Upper lobe of left lung (tissue), 6 donors: ENCODE measurements at regions not wholly inside any gene's neighbourhood (a gene's known extent, or its start where the extent isn't known, plus 50 kb on each side); places are given as distances from the start of the nearest gene placed in this dataset.

Experiments used
- ATAC-seq, 2 donors: fragments of 200-7000 bp; cut with Tn5 transposase; one replicate each; pipeline ENCODE4 v1.9.1; 2022; ENCODE audit warnings: mild to moderate bottlenecking in 2 of 2, moderate library complexity in 2 of 2; ENCODE audit not compliant: low FRiP score in 2 of 2
- DNase-seq, 2 donors: peaks; one replicate each; pipeline ENCODE4 v3.0.0-alpha.2; 2019 to 2020
- H3K27ac ChIP-seq, 4 donors: fragments of 200-600 bp; sonication (generic); one replicate each; pipeline ENCODE4 v1.5.1; 2016 to 2019
- H3K27me3 ChIP-seq, 4 donors: fragments of 200-600 bp; sonication (generic); one replicate each; pipeline ENCODE4 v1.5.1; 2017 to 2019
- H3K36me3 ChIP-seq, 4 donors: fragments of 200-600 bp; sonication (generic); one replicate each; pipeline ENCODE4 v1.5.1; 2016 to 2019
- H3K4me1 ChIP-seq, 4 donors: fragments of 200-600 bp; sonication (generic); one replicate each; pipeline ENCODE4 v1.5.1; 2018 to 2019
- H3K4me3 ChIP-seq, 4 donors: fragments of 200-600 bp; sonication (generic); one replicate each; pipeline ENCODE4 v1.5.1; 2017 to 2019; ENCODE audit warnings: mild to moderate bottlenecking in 2 of 4, moderate library complexity in 1 of 4
- H3K9me3 ChIP-seq, 4 donors: fragments of 200-600 bp; sonication (generic); one replicate each; pipeline ENCODE4 v1.5.1; 2018 to 2019
- CTCF ChIP-seq, 6 experiments: fragments of 450-650 bp in 4 of 6; fragments of 200-600 bp in 2 of 6; sonication (generic) in 2 of 6; IDR thresholded peaks; one replicate each; pipeline ENCODE4 v1.5.1; 2016 to 2019; ENCODE audit warnings: antibody characterized with exemption in 6 of 6
- EP300 ChIP-seq, 4 donors: sonication (generic); formaldehyde crosslinking; IDR thresholded peaks; one replicate each; pipeline ENCODE4 v1.5.1; 2017; ENCODE audit warnings: antibody characterized with exemption in 4 of 4, control low read depth in 2 of 4
- POLR2A ChIP-seq, 4 donors: fragments of 450-650 bp; IDR thresholded peaks; one replicate each; pipeline ENCODE4 v1.5.1; 2016 to 2017; ENCODE audit warnings: antibody characterized with exemption in 4 of 4, mild to moderate bottlenecking in 2 of 4
- POLR2AphosphoS5 ChIP-seq, 2 donors: sonication (generic); formaldehyde crosslinking; IDR thresholded peaks; one replicate each; pipeline ENCODE4 v1.5.1; 2017; ENCODE audit warnings: antibody characterized with exemption in 2 of 2
- WGBS, 2 donors: methylation state at CpG; one replicate each; pipeline ENCODE4 v1.1.5; 2017 to 2018; 5-methylcytosine and 5-hydroxymethylcytosine counted together
- donor health status: DM: no; HTN: no; CAD: no; lungs with moderate emphysema.
- donor health status: DM: no; HTN: yes; CAD: no; lungs with severe emphysema.

GRCh38 chr6:126848119-126848518 is 270.4 kb upstream of the RSPO3 start:
- no peaks in the 10 kb centered on the region for H3K36me3 ChIP-seq
- no peak overlapping the region for H3K4me3 ChIP-seq
- H3K27me3 ChIP-seq = no peaks in the 10 kb centered on the region
- ATAC-seq = no peak
- TF ChIP-seq EP300 (IDR thresholded peaks at IDR 0.05) (no peak), CTCF (IDR thresholded peaks at IDR 0.05) (no peak), POLR2A (IDR thresholded peaks at IDR 0.05) (no peak), POLR2AphosphoS5 (IDR thresholded peaks at IDR 0.05) (no peak)
- no peak overlapping the region for H3K27ac ChIP-seq
- no peaks in the 10 kb centered on the region for H3K4me1 ChIP-seq
- no peak for DNase-seq
- H3K9me3 ChIP-seq = no peaks in the 10 kb centered on the region

GRCh38 chr6:126867641-126868040 is 250.8 kb upstream of the RSPO3 start:
- H3K27ac ChIP-seq = no peak overlapping the region
- no peaks in the 10 kb centered on the region for H3K27me3 ChIP-seq
- no peak for DNase-seq
- no peak overlapping the region for H3K4me3 ChIP-seq
- no peaks in the 10 kb centered on the region for H3K9me3 ChIP-seq
- 79 to 85% methylated on average over 3 of the region's 3 CpGs for WGBS, 2 donors
- H3K36me3 ChIP-seq = no peaks in the 10 kb centered on the region
- TF ChIP-seq POLR2A (IDR thresholded peaks at IDR 0.05) (no peak), POLR2AphosphoS5 (IDR thresholded peaks at IDR 0.05) (no peak), CTCF (IDR thresholded peaks at IDR 0.05) (no peak), EP300 (IDR thresholded peaks at IDR 0.05) (no peak)
- ATAC-seq = no peak
- H3K4me1 ChIP-seq = no peaks in the 10 kb centered on the region

GRCh38 chr6:126873351-126873750 is 245.1 kb upstream of the RSPO3 start:
- TF ChIP-seq CTCF (IDR thresholded peaks at IDR 0.05) = no peak
- no peak for TF ChIP-seq POLR2A (IDR thresholded peaks at IDR 0.05)
- no peak for TF ChIP-seq POLR2AphosphoS5 (IDR thresholded peaks at IDR 0.05)
- TF ChIP-seq EP300 (IDR thresholded peaks at IDR 0.05) = no peak
- Histone ChIP-seq H3K27ac (no peak overlapping the region), H3K36me3 (no peaks in the 10 kb centered on the region), H3K27me3 (no peaks in the 10 kb centered on the region), H3K9me3 (no peaks in the 10 kb centered on the region), H3K4me3 (no peak overlapping the region), H3K4me1 (no peaks in the 10 kb centered on the region)
- ATAC-seq (no peak), DNase-seq (no peak)

GRCh38 chr6:126873791-126874190 is 244.7 kb upstream of the RSPO3 start:
- 72 to 79% methylated on average over 1 of the region's 1 CpG for WGBS, 2 donors
- ATAC-seq = no peak
- H3K4me3 ChIP-seq = no peak overlapping the region

More at GRCh38 chr6:126873791-126874190, 244.7 kb upstream of the RSPO3 start:
- TF ChIP-seq POLR2AphosphoS5 (IDR thresholded peaks at IDR 0.05) (no peak), POLR2A (IDR thresholded peaks at IDR 0.05) (no peak), CTCF (IDR thresholded peaks at IDR 0.05) (no peak), EP300 (IDR thresholded peaks at IDR 0.05) (no peak)
- Histone ChIP-seq H3K27ac (no peak overlapping the region), H3K27me3 (no peaks in the 10 kb centered on the region), H3K9me3 (no peaks in the 10 kb centered on the region), H3K36me3 (no peaks in the 10 kb centered on the region), H3K4me1 (no peaks in the 10 kb centered on the region)
- no peak for DNase-seq
